ENCODE measurements at regions not wholly inside any gene's neighbourhood (a gene's known extent, or its start where the extent isn't known, plus 50 kb on each side); places are given as distances from the start of the nearest gene placed in this dataset.
"Not testable (repeated sequence)": the region's sequence is repeated elsewhere in the genome, so short reads cannot be mapped to it uniquely, and the experiment has no call there.

DNA sequence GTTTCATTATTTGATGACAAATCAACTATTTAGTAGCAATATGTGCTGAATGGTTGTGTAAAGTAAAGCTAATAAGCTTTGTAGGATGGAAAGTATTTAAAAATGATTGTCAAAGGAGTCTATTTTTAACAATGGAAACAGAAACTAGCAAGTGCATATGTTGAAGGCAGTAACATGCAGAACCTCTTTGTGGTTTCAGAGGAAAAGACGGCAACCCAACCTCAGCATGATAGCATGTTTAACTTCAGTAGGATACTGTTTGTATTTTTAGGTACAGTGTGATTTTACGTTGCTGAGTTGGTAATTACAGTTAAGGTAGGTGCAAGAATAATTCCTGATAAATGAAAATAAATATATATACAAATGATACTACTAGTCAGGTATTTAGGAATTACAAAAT lies 545.4 kb downstream of the CDY1 start:
- DNase-seq (ENCODE audit: low read depth): not testable (repeated sequence)

DNA sequence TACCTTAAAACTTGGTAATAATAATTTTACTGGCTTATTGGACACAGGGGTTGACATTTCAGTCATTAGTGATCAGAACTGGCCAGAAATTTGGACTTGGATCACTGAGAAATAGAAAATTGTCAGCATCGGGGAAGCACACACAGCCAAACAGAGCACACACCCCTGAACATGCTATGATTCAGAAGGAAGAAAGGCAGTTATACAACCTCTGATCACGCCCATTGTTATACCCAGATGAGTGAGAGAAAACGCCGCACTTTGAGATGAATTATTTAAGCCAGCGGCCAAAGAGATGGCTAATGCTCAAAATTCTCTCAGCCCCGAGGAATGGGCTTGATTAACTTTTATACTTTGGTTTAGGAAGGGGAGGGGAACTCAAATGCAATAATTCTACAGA lies 557.4 kb downstream of the CDY1 start:
- DNase-seq (ENCODE audit: low read depth): not testable (repeated sequence)

DNA sequence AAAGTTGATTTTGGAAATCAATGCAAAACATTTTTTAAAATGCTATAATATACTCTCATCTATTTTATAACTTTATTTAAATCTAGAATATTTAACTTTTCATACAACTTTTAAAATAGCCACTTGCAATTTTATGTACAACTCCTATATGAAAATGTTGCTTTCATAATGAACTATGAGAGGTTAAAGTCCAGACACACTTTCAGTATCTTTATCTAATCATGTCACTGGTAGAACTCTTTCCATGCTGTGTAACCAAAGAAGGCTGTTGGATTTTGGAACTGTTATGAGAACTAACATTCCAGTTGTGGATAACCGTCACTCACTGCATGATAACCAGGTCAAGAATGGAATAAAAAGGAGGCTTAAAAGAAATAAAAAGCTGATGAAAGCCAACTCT lies 603.1 kb downstream of the CDY1 start:
- not testable (repeated sequence) for DNase-seq (ENCODE audit: low read depth)

DNA sequence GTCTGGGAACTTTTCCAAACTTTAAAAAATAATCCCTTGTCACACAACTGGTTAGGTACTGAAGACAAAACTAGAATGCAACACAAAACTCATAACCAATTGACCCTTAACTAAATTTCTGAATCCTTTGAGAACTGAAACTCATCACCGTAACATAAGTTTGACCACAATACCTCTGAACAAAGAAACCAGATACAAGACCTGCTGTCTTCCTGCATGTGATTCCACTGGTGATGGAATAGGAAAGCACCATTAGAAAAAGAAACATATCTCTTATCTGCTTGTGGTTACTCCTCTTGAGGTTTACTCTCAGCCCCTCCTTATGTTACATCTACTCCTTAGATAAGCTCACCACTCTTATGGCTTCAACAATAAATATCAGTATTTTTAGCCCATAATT lies 603.6 kb downstream of the CDY1 start:
- DNase-seq (ENCODE audit: low read depth): not testable (repeated sequence)

DNA sequence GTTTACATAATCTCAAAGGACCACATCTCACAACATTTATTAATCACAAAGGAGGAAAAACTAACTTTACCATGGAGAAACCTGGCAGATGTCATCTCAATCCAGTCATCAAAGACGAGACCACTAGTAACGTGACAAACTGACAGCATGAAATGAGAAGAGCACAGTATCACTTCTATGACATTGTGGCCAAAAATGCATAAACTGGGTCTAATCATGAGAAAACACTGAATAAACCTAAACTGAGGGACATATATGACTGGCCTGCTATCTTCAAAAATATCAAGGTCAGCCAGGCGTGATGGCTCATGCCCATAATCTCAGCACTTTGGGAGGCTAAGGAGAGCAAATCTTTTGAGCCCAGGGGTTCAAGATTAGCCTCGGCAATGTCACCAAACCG lies 619.0 kb downstream of the CDY1 start:
- not testable (repeated sequence) for DNase-seq (ENCODE audit: low read depth)

DNA sequence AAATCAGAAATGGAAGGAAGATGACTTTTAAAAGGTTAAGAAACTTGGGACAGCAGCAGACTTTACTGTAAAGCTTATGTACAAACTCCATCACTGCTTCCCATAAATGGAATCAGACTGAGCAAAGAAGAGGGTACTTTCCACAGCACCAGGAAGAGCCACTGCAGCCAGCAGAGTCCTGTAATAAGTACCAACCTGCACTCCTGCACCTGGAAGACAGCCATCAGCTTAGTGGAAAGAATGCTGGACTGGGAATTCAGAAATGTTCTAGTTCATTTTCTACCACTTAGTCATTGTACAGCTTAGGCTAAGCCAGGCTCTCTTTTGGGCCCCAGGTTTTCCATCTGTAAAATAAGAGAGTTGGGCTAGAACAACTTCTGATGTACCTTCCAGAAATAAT lies 632.3 kb downstream of the CDY1 start:
- not testable (repeated sequence) for DNase-seq (ENCODE audit: low read depth)

DNA sequence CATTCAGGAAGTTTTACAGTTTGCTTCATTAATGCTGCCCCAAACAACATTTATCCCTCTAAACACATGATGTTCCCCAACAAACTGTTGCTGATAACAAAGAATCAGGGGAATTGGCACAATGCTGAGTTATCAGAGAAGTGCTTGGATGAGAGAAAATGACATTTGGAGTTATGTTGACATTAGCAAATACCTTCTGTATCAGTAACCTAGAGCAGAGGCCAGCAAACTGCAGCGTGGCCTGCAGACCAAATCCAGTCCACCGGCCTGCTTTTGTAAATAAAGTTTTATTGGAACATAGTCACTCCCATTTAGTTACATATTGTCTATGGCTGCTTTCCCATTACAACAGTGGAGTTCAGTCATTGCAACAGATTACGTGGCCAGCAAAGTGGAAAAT lies 643.5 kb downstream of the CDY1 start:
- not testable (repeated sequence) for DNase-seq (ENCODE audit: low read depth)

DNA sequence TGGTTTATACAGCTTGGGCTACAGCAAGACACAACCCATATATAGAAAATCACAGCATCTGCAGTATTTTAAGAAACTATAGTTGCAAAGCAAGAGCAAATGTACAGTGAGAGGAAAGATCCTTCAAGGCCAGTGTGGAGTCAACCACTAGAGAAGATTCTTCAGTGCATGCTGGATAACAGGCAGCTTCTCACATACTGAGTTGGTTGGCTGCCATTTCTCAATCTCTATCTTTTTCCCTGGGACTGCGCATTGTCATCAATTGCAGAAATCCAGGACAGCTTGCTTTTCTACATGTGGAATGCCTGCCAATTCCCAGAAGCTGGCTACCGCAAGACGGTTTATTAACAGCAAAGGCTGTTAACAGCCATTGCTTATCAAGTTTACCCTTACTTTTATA lies 646.5 kb downstream of the CDY1 start:
- not testable (repeated sequence) for DNase-seq (ENCODE audit: low read depth)

DNA sequence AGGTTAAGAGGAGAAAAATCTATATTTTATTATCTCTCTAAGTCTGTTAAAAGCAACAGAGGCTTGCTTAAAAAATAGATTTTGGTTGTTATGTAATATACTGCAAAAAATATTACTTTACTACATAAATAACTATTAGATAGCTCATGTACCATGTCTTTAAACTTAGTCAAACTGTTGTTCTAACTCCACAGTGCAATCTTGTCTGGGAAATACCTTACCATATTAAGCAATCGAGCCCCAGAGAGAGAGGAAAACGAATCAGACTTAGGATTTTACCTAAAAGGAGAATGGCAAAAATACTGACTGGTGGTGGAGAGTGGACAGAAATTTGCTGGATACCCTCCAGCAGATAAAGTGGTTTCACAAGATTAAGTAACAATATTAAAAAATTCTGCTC lies 647.0 kb downstream of the CDY1 start:
- not testable (repeated sequence) for DNase-seq (ENCODE audit: low read depth)

DNA sequence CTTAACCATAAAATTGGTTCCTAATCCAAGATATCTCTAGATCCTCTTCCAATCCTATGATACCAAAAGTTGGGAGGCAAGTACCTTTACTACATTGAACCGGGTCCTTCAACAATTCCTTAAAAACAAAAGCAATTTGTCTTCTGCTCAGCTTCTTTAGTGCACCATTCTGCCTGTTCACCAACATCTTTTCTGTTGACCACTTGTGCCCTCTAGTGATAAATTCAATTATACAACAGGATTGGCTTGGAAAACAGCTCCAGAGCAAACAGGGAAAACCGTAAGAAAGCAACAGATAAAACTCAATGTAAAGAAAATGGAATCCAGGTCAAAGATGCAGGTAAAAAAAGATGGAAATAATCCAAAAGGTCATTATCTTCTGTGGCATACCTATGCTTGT lies 651.2 kb downstream of the CDY1 start:
- not testable (repeated sequence) for DNase-seq (ENCODE audit: low read depth)

DNA sequence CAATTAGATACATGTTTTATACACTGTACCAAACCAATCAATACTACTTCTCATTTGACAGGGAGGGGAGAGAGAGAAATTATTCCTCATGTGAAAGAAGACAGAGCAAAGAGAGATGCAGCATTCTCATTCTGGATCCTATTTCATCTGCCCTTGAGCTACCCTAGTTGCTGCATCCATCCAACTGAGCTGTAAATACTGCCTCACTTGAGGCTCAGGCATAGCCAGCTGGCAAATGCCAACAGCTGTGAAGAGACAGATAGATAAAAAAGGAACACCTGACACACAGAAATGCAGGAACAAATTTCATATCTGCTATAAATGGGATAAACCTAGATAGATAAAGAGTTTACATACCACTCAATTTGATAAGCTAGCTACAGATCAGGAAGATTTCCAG lies 684.1 kb downstream of the CDY1 start:
- DNase-seq (ENCODE audit: low read depth): not testable (repeated sequence)

DNA sequence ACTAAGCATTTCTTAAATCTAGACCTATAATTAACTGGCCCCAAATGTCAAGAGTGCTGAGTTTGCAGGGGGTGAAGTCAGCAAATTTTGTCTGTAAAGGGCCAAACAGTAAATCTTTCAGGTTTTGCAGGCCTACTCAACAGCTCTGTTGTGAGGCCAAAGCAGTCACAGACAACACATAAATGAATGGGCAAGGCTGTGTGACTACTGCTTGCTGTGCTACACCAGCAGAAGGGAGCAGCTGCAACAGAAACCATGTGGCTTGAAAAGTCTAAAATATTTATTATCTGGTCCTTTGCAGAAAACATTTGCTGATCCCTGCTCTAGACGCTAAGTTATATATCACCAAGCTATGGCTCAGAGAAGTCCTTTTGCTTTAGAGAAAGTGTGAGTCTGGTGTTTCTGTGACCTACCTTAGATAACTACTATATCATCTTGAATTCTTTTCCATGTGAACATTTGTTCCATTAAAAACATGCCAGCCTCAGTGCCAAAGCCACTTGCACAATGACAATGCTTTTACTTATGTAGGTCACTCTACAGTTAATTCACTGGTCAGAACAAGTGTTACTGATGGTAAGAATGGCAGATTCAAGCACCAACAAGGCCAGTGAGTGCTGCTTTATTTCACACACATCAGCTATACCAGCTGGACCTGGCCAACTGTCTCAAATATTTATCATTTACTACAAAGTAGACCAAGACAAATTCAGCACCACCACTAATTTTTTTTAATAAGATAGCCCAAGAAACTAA lies 684.9 kb downstream of the CDY1 start:
- not testable (repeated sequence) for DNase-seq (ENCODE audit: low read depth)

DNA sequence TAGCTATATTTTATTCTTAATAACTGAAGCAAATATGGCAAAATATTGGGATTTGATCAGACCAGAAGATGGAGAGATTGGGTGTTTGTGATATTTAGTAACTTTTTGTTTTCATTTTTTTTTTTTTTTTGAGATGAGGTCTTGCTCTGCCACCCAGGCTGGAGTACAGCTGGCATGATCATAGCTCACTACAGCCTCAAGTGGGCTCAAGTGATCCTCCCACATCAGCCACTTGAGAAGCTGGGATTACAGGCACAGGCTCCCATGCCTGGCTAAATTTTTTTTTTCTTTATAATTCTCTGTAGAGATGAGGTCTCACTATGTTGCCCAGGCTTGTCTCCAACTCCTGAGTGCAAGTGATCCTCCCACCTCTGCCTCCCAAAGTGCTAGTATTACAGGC lies 686.4 kb downstream of the CDY1 start:
- DNase-seq (ENCODE audit: low read depth): not testable (repeated sequence)

DNA sequence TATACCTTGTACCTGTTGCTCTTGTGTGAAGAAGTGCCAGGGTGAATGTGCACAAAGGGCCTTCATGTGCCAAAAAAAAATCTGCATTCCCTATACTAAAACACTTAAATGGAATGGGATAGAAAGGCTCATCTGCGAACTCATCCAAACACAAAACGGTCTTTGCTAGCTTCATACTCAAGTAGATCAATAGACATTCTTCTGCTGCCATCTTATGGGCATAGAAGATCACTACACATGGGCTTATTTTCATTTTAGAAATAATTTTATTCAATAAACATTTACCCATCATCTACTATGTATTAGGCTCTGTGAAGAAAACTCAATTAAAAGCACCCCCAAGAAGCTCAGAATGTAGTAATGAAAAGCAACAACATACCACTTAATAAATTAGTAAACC lies 693.1 kb downstream of the CDY1 start:
- DNase-seq (ENCODE audit: low read depth): not testable (repeated sequence)

DNA sequence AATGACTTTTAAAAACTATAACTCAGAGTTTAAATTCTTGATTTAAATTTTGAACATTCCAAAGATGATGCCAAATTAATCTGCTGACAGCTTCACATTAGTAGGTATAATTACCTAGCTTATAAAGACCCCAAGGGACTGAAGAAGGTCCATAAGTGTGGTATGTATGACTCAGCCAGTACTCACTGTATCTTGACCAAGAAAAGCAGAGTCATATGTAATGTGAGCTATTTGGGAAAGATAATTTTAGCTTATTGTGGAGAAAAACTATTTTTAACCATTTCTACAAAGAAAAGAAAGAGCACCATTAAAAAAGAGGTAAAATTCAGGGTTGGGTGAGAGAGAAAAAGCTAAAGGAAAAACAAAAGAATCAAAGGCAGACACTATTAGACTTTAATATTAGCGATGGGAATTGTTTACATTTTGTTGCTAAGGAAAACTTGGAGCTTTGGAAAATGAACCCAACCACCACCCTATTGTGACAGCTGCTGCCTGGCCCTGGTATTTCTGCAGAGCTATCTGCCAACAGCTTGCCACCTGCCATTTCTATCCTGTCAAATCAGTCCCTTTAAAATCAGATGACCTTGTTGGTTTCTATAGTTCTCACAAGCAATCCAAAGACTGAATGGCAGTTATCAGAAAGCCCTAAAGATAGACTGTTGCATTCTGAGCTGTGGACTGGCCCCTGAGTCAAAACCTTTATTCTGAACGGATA lies 697.7 kb downstream of the CDY1 start:
- peak; percentile 29 for DNase-seq (ENCODE audit: low read depth)

DNA sequence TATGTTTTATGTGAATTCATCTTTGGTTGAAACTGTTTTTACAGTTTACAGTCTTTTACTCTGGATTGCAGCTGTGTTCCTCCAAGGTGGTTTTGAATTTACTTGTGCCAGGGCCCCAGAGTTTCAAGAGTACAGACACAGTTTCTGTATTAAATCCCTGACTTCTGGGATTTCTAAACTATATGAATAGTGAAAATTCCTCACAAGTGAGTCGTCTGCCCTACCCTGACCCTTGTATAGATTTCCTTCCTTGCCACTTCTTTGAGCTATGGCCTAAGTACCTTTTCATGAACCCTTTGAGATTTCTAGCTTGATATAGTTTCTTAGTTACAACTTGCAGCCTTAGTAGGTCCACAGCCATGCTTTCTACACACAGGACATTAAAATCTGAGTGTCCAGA lies 700.8 kb downstream of the CDY1 start:
- peak; percentile 8 for DNase-seq (ENCODE audit: low read depth)

DNA sequence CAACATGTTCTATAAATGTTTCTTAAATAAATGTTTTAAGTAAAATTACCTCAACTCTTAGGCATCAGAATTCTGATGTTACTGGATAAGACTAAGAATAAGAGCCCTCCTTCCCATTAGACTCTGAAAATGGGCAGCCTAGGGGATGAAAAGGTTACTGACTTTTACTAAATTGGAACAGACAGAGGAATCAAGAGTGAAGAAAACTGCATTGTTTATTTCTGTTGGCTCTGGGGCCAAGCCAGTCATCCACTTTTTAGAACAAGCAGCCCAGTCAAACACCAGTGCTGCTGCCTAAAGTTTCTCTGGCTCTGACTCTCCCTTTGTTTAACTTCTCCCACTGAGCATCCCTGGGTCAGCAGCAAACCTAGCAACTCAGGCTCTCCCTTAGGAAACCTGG lies 731.0 kb downstream of the CDY1 start:
- not testable (repeated sequence) for DNase-seq (ENCODE audit: low read depth)

DNA sequence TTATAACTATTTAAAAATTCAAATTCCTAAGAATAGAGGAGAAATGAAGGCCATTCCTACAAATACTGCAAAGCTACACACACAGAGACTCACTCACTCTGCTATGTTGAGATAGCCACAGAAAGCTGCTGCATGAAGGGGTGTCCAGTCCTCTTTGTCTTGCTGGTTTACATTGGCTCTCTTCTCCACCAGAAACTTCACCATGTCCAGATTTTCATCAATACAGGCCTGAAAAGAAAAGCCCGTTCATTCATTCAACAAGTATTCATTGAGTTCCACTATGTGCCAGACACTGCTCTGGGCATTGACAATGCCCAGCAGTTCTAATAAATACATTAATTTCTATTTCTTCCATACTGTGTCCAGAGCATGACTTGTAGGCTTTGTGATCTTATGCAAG lies 732.3 kb downstream of the CDY1 start:
- no peak for DNase-seq (ENCODE audit: low read depth)

DNA sequence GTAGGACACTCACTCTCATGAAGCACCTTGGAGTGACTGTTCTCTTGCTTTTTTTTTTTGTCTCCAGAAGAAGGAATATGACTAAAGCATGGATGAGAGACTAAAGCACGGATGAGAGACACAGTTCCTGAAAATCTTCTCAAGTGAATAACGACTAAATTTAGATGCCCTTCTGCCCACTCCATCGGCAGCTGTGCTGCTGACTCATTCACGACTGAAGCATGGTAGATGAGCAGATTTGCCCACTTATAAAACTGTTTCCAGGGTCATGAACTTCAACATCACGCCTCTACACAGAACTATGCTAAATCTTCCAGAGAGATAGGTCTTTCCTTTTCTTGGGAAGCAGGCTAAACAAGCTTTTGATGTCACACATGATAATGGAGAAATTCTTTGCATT lies 738.0 kb downstream of the CDY1 start:
- DNase-seq (ENCODE audit: low read depth): not testable (repeated sequence)

DNA sequence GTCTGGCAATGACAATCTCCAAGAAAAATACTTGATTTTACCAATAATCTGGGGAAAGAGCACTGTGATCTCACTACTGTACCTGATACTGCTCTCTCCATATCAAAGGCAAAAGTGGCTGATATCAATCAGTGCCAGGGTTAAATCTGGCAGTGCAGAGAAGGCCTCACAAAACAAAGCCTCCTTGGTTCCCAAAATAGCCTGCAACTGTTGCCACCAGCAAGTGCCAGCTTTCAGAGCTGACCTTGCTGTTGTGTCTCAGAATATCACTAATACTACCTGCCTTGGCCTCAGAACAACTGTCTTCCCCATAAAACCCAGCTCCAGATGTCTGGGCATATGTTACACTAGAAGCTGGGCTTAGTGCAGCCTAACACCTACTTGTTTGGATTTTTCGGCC lies 738.6 kb downstream of the CDY1 start:
- not testable (repeated sequence) for DNase-seq (ENCODE audit: low read depth)

DNA sequence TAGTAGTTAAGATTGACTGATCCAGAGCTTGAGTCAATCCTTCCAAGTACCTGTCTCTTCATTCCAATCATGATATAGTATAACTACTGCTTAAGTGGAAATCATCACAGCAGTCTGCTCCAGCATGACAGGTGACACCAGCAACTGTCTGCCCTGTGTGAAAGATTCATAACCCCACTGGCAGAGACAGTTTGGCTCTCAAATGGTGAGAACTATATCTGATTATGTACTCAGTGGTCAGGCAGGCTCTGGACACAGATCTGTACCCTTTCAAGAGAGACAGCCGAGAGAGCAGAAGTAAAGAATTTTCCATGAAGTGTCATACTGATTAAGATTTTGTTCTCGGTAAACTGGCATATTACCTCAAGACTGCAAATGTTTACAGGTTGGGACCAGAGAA lies 741.5 kb downstream of the CDY1 start:
- DNase-seq (ENCODE audit: low read depth): not testable (repeated sequence)

DNA sequence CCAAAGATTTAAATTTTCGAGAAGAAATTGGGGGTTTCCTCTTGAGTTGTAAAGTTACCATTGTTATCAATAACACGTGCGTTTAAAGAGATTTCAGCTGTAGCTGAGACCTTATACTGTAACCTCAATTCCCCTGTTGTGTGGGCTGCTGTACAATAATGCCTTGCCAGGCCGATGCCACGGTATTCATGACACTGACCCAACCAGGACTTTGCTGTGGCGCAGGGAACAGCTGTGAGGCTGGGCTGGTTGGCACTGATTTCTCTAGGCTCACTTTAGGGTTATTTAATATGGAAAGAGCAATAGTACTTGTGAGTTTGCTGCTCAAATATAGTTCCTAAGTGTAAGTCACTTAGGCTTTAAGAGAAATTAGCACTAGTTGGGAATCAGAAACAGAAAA lies 744.2 kb downstream of the CDY1 start:
- DNase-seq (ENCODE audit: low read depth): not testable (repeated sequence)

DNA sequence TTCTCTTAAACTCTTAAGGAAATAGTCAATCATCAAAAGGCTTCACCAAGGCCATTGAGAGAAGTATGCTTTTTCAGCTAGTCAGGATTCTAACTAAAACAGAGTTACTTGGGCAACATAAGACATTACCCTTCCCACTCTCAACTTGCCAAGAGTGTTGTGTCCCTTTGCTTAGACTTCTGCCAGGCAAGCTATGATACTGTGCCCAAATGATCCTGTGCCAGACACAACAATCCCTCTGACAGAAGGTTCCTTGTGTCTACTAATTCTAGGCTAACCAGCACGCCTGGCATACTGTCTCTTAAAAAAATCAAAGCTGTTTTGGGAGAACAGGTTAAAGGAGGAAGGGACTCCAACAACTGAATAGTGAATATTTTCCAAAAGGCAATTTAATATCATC lies 750.6 kb downstream of the CDY1 start:
- DNase-seq (ENCODE audit: low read depth): not testable (repeated sequence)

Measured in HS-5 (cell line).